WTC11 (cell line): ENCODE measurements at regions not wholly inside any gene's neighbourhood (a gene's known extent, or its start where the extent isn't known, plus 50 kb on each side); places are given as distances from the start of the nearest gene placed in this dataset.

Source experiments
- ATAC-seq: fragments of 200-7000 bp; cut with Tn5 transposase; 2 replicates; pipeline ENCODE4 v1.10.0; 2021; ENCODE audit warnings: mild to moderate bottlenecking, moderate library complexity
- CTCF ChIA-PET: fragments of 300-600 bp; sonication (Branson Sonifier 250); formaldehyde crosslinking; loops from one replicate; lab custom pipeline; 2021; ENCODE audit warnings: antibody characterized with exemption; lab: Charles Lee
- POLR2A ChIA-PET: fragments of 350-600 bp; sonication (Branson Sonifier 250); formaldehyde crosslinking; loops from one replicate; lab custom pipeline; 2021; ENCODE audit warnings: antibody characterized with exemption; lab: Charles Lee
- DNase-seq: peaks from one replicate; pipeline ENCODE4 v3.0.0; 2021; ENCODE audit warnings: low spot score
- H3K27ac Mint-ChIP-seq: 2 replicates; pipeline ENCODE4 v1.8.0; 2021; ENCODE audit warnings: mixed read lengths
- H3K27me3 Mint-ChIP-seq: 2 replicates; pipeline ENCODE4 v1.8.0; 2021; ENCODE audit warnings: low read depth, mild to moderate bottlenecking, moderate library complexity, mixed read lengths
- H3K36me3 Mint-ChIP-seq: 2 replicates; pipeline ENCODE4 v1.8.0; 2021; ENCODE audit warnings: mixed read lengths
- H3K4me1 Mint-ChIP-seq: 2 replicates; pipeline ENCODE4 v1.8.0; 2022; ENCODE audit warnings: mixed read lengths
- H3K4me3 Mint-ChIP-seq: 2 replicates; pipeline ENCODE4 v1.8.0; 2021; ENCODE audit warnings: mild to moderate bottlenecking, moderate library complexity, mixed read lengths
- H3K9me3 Mint-ChIP-seq: 2 replicates; pipeline ENCODE4 v1.8.0; 2021; ENCODE audit warnings: mixed read lengths
- ATF1 ChIP-seq: sonication (generic); formaldehyde crosslinking; IDR thresholded peaks from 2 replicates; pipeline ENCODE4 v1.8.1; 2023; ENCODE audit warnings: mild to moderate bottlenecking, moderate library complexity, missing genetic modification reagents
- EMX1 ChIP-seq: fragments of 250-450 bp; sonication (Bioruptor Pico); IDR thresholded peaks from 2 replicates; pipeline ENCODE4 v1.8.0; 2021; ENCODE audit warnings: mild to moderate bottlenecking
- ETV6 ChIP-seq: sonication (generic); formaldehyde crosslinking; IDR thresholded peaks from 2 replicates; pipeline ENCODE4 v1.8.1; 2022; ENCODE audit warnings: mild to moderate bottlenecking, missing genetic modification reagents
- GABPB1 ChIP-seq: sonication (generic); formaldehyde crosslinking; IDR thresholded peaks from 2 replicates; pipeline ENCODE4 v1.8.1; 2023; ENCODE audit warnings: mild to moderate bottlenecking, missing genetic modification reagents
- JUN ChIP-seq: sonication (generic); formaldehyde crosslinking; IDR thresholded peaks from 2 replicates; pipeline ENCODE4 v1.8.0; 2023; ENCODE audit warnings: mild to moderate bottlenecking, missing genetic modification reagents
- NR1H2 ChIP-seq: sonication (generic); formaldehyde crosslinking; IDR thresholded peaks from 2 replicates; pipeline ENCODE4 v1.9.0; 2021; ENCODE audit warnings: mild to moderate bottlenecking, moderate library complexity, missing genetic modification reagents
- NR2C2 ChIP-seq: sonication (generic); formaldehyde crosslinking; IDR thresholded peaks from 2 replicates; pipeline ENCODE4 v1.8.0; 2022; ENCODE audit warnings: mild to moderate bottlenecking, missing genetic modification reagents
- TEAD4 ChIP-seq: sonication (generic); formaldehyde crosslinking; IDR thresholded peaks from 2 replicates; pipeline ENCODE4 v1.8.0; 2022; ENCODE audit warnings: mild to moderate bottlenecking, missing genetic modification reagents
- ZBTB21 ChIP-seq: sonication (generic); formaldehyde crosslinking; IDR thresholded peaks from 2 replicates; pipeline ENCODE4 v1.8.1; 2023; ENCODE audit warnings: mild to moderate bottlenecking, missing genetic modification reagents, borderline replicate concordance
- ZNF121 ChIP-seq: sonication (generic); formaldehyde crosslinking; IDR thresholded peaks from 2 replicates; pipeline ENCODE4 v1.8.0; 2023; ENCODE audit warnings: missing genetic modification reagents
- ZNF263 ChIP-seq: sonication (generic); formaldehyde crosslinking; IDR thresholded peaks from 2 replicates; pipeline ENCODE4 v1.8.1; 2022; ENCODE audit warnings: low read depth, mild to moderate bottlenecking, moderate library complexity, missing genetic modification reagents
- ZNF416 ChIP-seq: fragments of 250-450 bp; sonication (Bioruptor Pico); IDR thresholded peaks from 2 replicates; pipeline ENCODE4 v1.9.0; 2021; ENCODE audit warnings: mild to moderate bottlenecking, inconsistent platforms
- TF ChIP-seq, protein P1 (sequence below): sonication (generic); formaldehyde crosslinking; conservative IDR thresholded peaks from 2 replicates; pipeline ENCODE4 v1.8.1; 2023; ENCODE audit warnings: mild to moderate bottlenecking, low read depth, missing genetic modification reagents, moderate library complexity
- TF ChIP-seq, protein P2 (sequence below): sonication (generic); formaldehyde crosslinking; IDR thresholded peaks from 2 replicates; pipeline ENCODE4 v1.8.0; 2023; ENCODE audit warnings: missing genetic modification reagents, mild to moderate bottlenecking, borderline replicate concordance
- TF ChIP-seq, protein P3 (sequence below): sonication (generic); formaldehyde crosslinking; IDR thresholded peaks from 2 replicates; pipeline ENCODE4 v1.8.1; 2022; ENCODE audit warnings: mild to moderate bottlenecking, missing genetic modification reagents, moderate library complexity, borderline replicate concordance
- TF ChIP-seq, protein P4 (sequence below): sonication (generic); formaldehyde crosslinking; IDR thresholded peaks from 2 replicates; pipeline ENCODE4 v1.8.1; 2022; ENCODE audit warnings: low read depth, mild to moderate bottlenecking, moderate library complexity, missing genetic modification reagents, borderline replicate concordance
- TF ChIP-seq, protein P5 (sequence below): fragments of 250-450 bp; sonication (Bioruptor Pico); IDR thresholded peaks from 2 replicates; pipeline ENCODE4 v1.9.0; 2021; ENCODE audit warnings: moderate library complexity, mild to moderate bottlenecking, inconsistent platforms, borderline replicate concordance
- TF ChIP-seq, protein P6 (sequence below): fragments of 250-450 bp; sonication (Bioruptor Pico); IDR thresholded peaks from 2 replicates; pipeline ENCODE4 v1.9.0; 2021; ENCODE audit warnings: mild to moderate bottlenecking

DNA sequence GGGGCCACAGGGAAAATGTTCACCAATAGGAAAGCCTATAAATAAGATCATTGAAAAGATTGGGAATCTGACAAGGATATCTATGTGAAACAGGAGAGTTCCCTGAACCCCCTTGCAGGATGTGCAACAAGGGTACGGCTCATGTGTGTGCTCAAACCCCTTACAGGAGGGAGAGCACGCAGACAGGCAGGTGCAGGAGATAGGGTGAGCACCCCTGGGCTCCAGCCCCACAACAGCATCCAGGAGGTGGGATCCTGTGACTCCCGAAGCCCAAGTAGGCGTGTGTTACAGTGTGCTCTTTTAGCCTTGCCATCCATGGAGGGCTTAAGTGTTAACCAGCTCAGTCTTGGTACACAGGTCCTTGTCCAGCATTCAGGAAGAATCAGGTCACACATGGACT lies 204.2 kb downstream of the BMP7 start:
- Mint-ChIP-seq H3K4me1 (peaks cover 19% of the 10 kb centered on the region), H3K36me3 (no peaks in the 10 kb centered on the region), H3K4me3 (no peak overlapping the region), H3K27me3 (no peaks in the 10 kb centered on the region; the same call in 1 of the 2 replicates), H3K9me3 (no peaks in the 10 kb centered on the region), H3K27ac (no peak overlapping the region)
- TF ChIP-seq JUN (CRISPR knock-in tag) (no peak), NR1H2 (no peak), ZNF121 (no peak), ETV6 (CRISPR knock-in tag) (no peak), ATF1 (CRISPR knock-in tag) (no peak), ZNF263 (CRISPR knock-in tag) (no peak), TEAD4 (no peak), NR2C2 (CRISPR knock-in tag) (no peak), ZNF416 (CRISPR knock-in tag) (no peak), EMX1 (no peak), GABPB1 (no peak), ZBTB21 (CRISPR knock-in tag) (no peak)
- TF ChIP-seq, protein P1, sequence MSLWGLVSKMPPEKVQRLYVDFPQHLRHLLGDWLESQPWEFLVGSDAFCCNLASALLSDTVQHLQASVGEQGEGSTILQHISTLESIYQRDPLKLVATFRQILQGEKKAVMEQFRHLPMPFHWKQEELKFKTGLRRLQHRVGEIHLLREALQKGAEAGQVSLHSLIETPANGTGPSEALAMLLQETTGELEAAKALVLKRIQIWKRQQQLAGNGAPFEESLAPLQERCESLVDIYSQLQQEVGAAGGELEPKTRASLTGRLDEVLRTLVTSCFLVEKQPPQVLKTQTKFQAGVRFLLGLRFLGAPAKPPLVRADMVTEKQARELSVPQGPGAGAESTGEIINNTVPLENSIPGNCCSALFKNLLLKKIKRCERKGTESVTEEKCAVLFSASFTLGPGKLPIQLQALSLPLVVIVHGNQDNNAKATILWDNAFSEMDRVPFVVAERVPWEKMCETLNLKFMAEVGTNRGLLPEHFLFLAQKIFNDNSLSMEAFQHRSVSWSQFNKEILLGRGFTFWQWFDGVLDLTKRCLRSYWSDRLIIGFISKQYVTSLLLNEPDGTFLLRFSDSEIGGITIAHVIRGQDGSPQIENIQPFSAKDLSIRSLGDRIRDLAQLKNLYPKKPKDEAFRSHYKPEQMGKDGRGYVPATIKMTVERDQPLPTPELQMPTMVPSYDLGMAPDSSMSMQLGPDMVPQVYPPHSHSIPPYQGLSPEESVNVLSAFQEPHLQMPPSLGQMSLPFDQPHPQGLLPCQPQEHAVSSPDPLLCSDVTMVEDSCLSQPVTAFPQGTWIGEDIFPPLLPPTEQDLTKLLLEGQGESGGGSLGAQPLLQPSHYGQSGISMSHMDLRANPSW (CRISPR knock-in tag): no peak
- TF ChIP-seq, protein P2, sequence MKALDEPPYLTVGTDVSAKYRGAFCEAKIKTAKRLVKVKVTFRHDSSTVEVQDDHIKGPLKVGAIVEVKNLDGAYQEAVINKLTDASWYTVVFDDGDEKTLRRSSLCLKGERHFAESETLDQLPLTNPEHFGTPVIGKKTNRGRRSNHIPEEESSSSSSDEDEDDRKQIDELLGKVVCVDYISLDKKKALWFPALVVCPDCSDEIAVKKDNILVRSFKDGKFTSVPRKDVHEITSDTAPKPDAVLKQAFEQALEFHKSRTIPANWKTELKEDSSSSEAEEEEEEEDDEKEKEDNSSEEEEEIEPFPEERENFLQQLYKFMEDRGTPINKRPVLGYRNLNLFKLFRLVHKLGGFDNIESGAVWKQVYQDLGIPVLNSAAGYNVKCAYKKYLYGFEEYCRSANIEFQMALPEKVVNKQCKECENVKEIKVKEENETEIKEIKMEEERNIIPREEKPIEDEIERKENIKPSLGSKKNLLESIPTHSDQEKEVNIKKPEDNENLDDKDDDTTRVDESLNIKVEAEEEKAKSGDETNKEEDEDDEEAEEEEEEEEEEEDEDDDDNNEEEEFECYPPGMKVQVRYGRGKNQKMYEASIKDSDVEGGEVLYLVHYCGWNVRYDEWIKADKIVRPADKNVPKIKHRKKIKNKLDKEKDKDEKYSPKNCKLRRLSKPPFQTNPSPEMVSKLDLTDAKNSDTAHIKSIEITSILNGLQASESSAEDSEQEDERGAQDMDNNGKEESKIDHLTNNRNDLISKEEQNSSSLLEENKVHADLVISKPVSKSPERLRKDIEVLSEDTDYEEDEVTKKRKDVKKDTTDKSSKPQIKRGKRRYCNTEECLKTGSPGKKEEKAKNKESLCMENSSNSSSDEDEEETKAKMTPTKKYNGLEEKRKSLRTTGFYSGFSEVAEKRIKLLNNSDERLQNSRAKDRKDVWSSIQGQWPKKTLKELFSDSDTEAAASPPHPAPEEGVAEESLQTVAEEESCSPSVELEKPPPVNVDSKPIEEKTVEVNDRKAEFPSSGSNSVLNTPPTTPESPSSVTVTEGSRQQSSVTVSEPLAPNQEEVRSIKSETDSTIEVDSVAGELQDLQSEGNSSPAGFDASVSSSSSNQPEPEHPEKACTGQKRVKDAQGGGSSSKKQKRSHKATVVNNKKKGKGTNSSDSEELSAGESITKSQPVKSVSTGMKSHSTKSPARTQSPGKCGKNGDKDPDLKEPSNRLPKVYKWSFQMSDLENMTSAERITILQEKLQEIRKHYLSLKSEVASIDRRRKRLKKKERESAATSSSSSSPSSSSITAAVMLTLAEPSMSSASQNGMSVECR (CRISPR knock-in tag): no peak
- TF ChIP-seq, protein P3, sequence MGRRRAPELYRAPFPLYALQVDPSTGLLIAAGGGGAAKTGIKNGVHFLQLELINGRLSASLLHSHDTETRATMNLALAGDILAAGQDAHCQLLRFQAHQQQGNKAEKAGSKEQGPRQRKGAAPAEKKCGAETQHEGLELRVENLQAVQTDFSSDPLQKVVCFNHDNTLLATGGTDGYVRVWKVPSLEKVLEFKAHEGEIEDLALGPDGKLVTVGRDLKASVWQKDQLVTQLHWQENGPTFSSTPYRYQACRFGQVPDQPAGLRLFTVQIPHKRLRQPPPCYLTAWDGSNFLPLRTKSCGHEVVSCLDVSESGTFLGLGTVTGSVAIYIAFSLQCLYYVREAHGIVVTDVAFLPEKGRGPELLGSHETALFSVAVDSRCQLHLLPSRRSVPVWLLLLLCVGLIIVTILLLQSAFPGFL (CRISPR knock-in tag): no peak
- TF ChIP-seq, protein P4, sequence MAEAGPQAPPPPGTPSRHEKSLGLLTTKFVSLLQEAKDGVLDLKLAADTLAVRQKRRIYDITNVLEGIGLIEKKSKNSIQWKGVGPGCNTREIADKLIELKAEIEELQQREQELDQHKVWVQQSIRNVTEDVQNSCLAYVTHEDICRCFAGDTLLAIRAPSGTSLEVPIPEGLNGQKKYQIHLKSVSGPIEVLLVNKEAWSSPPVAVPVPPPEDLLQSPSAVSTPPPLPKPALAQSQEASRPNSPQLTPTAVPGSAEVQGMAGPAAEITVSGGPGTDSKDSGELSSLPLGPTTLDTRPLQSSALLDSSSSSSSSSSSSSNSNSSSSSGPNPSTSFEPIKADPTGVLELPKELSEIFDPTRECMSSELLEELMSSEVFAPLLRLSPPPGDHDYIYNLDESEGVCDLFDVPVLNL (CRISPR knock-in tag): no peak
- TF ChIP-seq, protein P5, sequence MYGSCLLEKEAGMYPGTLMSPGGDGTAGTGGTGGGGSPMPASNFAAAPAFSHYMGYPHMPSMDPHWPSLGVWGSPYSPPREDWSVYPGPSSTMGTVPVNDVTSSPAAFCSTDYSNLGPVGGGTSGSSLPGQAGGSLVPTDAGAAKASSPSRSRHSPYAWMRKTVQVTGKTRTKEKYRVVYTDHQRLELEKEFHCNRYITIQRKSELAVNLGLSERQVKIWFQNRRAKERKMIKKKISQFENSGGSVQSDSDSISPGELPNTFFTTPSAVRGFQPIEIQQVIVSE (CRISPR knock-in tag): no peak
- TF ChIP-seq, protein P6, sequence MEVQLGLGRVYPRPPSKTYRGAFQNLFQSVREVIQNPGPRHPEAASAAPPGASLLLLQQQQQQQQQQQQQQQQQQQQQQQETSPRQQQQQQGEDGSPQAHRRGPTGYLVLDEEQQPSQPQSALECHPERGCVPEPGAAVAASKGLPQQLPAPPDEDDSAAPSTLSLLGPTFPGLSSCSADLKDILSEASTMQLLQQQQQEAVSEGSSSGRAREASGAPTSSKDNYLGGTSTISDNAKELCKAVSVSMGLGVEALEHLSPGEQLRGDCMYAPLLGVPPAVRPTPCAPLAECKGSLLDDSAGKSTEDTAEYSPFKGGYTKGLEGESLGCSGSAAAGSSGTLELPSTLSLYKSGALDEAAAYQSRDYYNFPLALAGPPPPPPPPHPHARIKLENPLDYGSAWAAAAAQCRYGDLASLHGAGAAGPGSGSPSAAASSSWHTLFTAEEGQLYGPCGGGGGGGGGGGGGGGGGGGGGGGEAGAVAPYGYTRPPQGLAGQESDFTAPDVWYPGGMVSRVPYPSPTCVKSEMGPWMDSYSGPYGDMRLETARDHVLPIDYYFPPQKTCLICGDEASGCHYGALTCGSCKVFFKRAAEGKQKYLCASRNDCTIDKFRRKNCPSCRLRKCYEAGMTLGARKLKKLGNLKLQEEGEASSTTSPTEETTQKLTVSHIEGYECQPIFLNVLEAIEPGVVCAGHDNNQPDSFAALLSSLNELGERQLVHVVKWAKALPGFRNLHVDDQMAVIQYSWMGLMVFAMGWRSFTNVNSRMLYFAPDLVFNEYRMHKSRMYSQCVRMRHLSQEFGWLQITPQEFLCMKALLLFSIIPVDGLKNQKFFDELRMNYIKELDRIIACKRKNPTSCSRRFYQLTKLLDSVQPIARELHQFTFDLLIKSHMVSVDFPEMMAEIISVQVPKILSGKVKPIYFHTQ: no peak
- CTCF ChIA-PET: interaction anchor here (1.5 to 3.2 kb wide), 5 partner anchors 9 to 511 kb away, joined by 5 to 41 read pairs (median 12); no protein-coding TSS in a partner anchor
- no peak for DNase-seq
- POLR2A ChIA-PET: no interaction called here
- no peak for ATAC-seq
